ENCODE measurements at regions not wholly inside any gene's neighbourhood (a gene's known extent, or its start where the extent isn't known, plus 50 kb on each side); places are given as distances from the start of the nearest gene placed in this dataset.

GRCh38 chr9:17862629-17863028 lies 283.8 kb downstream of the SH3GL2 start:
- intact Hi-C loops (cut with DNase I) = no loop called here
- TF ChIP-seq POLR2A (IDR thresholded peaks at IDR 0.05) (no peak), CTCF (IDR thresholded peaks at IDR 0.05) (no peak)
- H3K4me1 ChIP-seq = no peaks in the 10 kb centered on the region
- H3K27ac ChIP-seq = no peak overlapping the region
- H3K27me3 ChIP-seq = no peaks in the 10 kb centered on the region
- 74 to 79% (median 74%) methylated on average over 4 of the region's 4 CpGs for WGBS, 4 donors
- no peak for DNase-seq
- H3K36me3 ChIP-seq = no peaks in the 10 kb centered on the region
- no peaks in the 10 kb centered on the region for H3K9me3 ChIP-seq
- no peak for ATAC-seq
- no peak overlapping the region for H3K4me3 ChIP-seq

- H3K9me3 ChIP-seq = no peaks in the 10 kb centered on the region
- H3K4me1 ChIP-seq = no peaks in the 10 kb centered on the region
- H3K27me3 ChIP-seq = no peaks in the 10 kb centered on the region
- H3K27ac ChIP-seq = no peak overlapping the region
- H3K4me3 ChIP-seq = no peak overlapping the region
- 77 to 84% (median 80%) methylated on average over 4 of the region's 4 CpGs for WGBS, 4 donors
- TF ChIP-seq CTCF (IDR thresholded peaks at IDR 0.05) (no peak), POLR2A (IDR thresholded peaks at IDR 0.05) (no peak)
- ATAC-seq = no peak
- intact Hi-C loops (cut with DNase I) = no loop called here
- H3K36me3 ChIP-seq = no peaks in the 10 kb centered on the region
- DNase-seq = no peak
Observed at GRCh38 chr9:17863213-17863883, 284.5 kb downstream of the SH3GL2 start.

- Histone ChIP-seq H3K27ac (no peak overlapping the region), H3K36me3 (no peaks in the 10 kb centered on the region), H3K9me3 (no peaks in the 10 kb centered on the region), H3K27me3 (no peaks in the 10 kb centered on the region), H3K4me1 (no peaks in the 10 kb centered on the region), H3K4me3 (no peak overlapping the region)
- TF ChIP-seq POLR2A (IDR thresholded peaks at IDR 0.05) = no peak
- no peak for TF ChIP-seq CTCF (IDR thresholded peaks at IDR 0.05)
- intact Hi-C loops (cut with DNase I) = no loop called here
- DNase-seq (no peak), ATAC-seq (no peak)
Observed at GRCh38 chr9:17863924-17864323, 285.1 kb downstream of the SH3GL2 start.

GRCh38 chr9:17864951-17865350 lies 286.1 kb downstream of the SH3GL2 start:
- Histone ChIP-seq H3K27ac (no peak overlapping the region), H3K4me1 (no peaks in the 10 kb centered on the region), H3K27me3 (no peaks in the 10 kb centered on the region), H3K4me3 (no peak overlapping the region), H3K9me3 (no peaks in the 10 kb centered on the region), H3K36me3 (no peaks in the 10 kb centered on the region)
- intact Hi-C loops (cut with DNase I) = no loop called here
- no peak for ATAC-seq
- WGBS, 4 donors = 85 to 98% (median 92%) methylated on average over 1 of the region's 1 CpG
- no peak for DNase-seq
- TF ChIP-seq POLR2A (IDR thresholded peaks at IDR 0.05) = no peak
- TF ChIP-seq CTCF (IDR thresholded peaks at IDR 0.05) = no peak

Measured in heart left ventricle (tissue), 16 donors.